OCI-LY7 (cell line): ENCODE measurements at regions not wholly inside any gene's neighbourhood (a gene's known extent, or its start where the extent isn't known, plus 50 kb on each side); places are given as distances from the start of the nearest gene placed in this dataset.

Source experiments
- BruUV-seq: library from RNA; stranded (reverse); fragments of 400-500 nt; replicated peaks from 2 replicates; lab custom pipeline; 2021; lab: Mats Ljungman, UMichigan
- CTCF ChIA-PET: fragments of 300-600 bp; sonication (Branson Sonifier 250); formaldehyde crosslinking; loops from one replicate; lab custom pipeline; 2022; ENCODE audit warnings: antibody characterized with exemption; ENCODE audit not compliant: unreplicated experiment; lab: Charles Lee
- POLR2A ChIA-PET: fragments of 300-600 bp; sonication (Branson Sonifier 250); formaldehyde crosslinking; loops from one replicate; lab custom pipeline; 2022; ENCODE audit warnings: antibody characterized with exemption; lab: Charles Lee
- DNase-seq: peaks from one replicate; pipeline ENCODE4 v3.0.0-alpha.2; 2015; ENCODE audit warnings: low spot score
- H2AFZ ChIP-seq: fragments of 200-600 bp; sonication (generic), shearing (Covaris generic); 2 replicates; pipeline ENCODE4 v1.6.1; 2014; ENCODE audit warnings: mild to moderate bottlenecking, antibody characterized with exemption, low read length, moderate library complexity
- H3K27ac ChIP-seq: fragments of 200-600 bp; sonication (generic); 2 replicates; pipeline ENCODE4 v1.5.1; 2014; ENCODE audit warnings: mixed run types, low read depth, mild to moderate bottlenecking, moderate library complexity, low read length, inconsistent platforms; ENCODE audit not compliant: poor library complexity, severe bottlenecking
- H3K36me3 ChIP-seq: fragments of 200-600 bp; sonication (generic); 2 replicates; pipeline ENCODE4 v1.6.1; 2014; ENCODE audit warnings: mild to moderate bottlenecking, antibody characterized with exemption, low read length, moderate library complexity, mixed read lengths; ENCODE audit not compliant: insufficient read depth
- H3K4me1 ChIP-seq: fragments of 200-600 bp; sonication (generic); 2 replicates; pipeline ENCODE4 v1.5.1; 2014; ENCODE audit warnings: mild to moderate bottlenecking, low read length; ENCODE audit not compliant: insufficient read depth, poor library complexity, severe bottlenecking
- H3K4me2 ChIP-seq: fragments of 200-600 bp; sonication (generic); 2 replicates; pipeline ENCODE4 v1.6.1; 2014; ENCODE audit warnings: mild to moderate bottlenecking, low read length
- H3K4me3 ChIP-seq: fragments of 200-600 bp; sonication (generic); 2 replicates; pipeline ENCODE4 v1.5.1; 2014; ENCODE audit warnings: mild to moderate bottlenecking, low read depth, low read length; ENCODE audit not compliant: poor library complexity, severe bottlenecking
- H3K79me2 ChIP-seq: fragments of 200-600 bp; sonication (generic); 2 replicates; pipeline ENCODE4 v1.6.1; 2016; ENCODE audit warnings: low read depth, mild to moderate bottlenecking, low read length, moderate library complexity, mixed read lengths; ENCODE audit not compliant: insufficient read depth
- H3K9me2 ChIP-seq: fragments of 200-600 bp; sonication (generic); 2 replicates; pipeline ENCODE4 v1.6.1; 2016; ENCODE audit warnings: mild to moderate bottlenecking, low read length, mixed read lengths; ENCODE audit not compliant: insufficient read depth
- H3K9me3 ChIP-seq: fragments of 200-600 bp; sonication (generic); 2 replicates; pipeline ENCODE4 v1.6.1; 2014; ENCODE audit warnings: mild to moderate bottlenecking, mixed run types, low read length, mixed read lengths
- H4K20me1 ChIP-seq: fragments of 200-600 bp; sonication (generic); 2 replicates; pipeline ENCODE4 v1.6.1; 2014; ENCODE audit warnings: mild to moderate bottlenecking, antibody characterized with exemption, low read length, moderate library complexity, mixed read lengths; ENCODE audit not compliant: insufficient read depth
- EZH2phosphoT487 ChIP-seq: fragments of 200-600 bp; sonication (generic); IDR thresholded peaks from 2 replicates; pipeline ENCODE4 v1.6.1; 2018; ENCODE audit warnings: low read depth, borderline replicate concordance, mild to moderate bottlenecking, mixed run types, antibody characterized with exemption, low read length, moderate library complexity, mixed read lengths
- intact Hi-C: fragments of 100-400 bp; cut with micrococcal nuclease; formaldehyde crosslinking; loops from one replicate; pipeline ENCODE4 v1.10.0; 2022; ENCODE audit not compliant: unreplicated experiment
- TF ChIP-seq, protein P1 (sequence below): fragments of 200-600 bp; sonication (generic); conservative IDR thresholded peaks from 2 replicates; pipeline ENCODE4 v1.5.1; 2014; ENCODE audit warnings: mild to moderate bottlenecking, antibody characterized with exemption, low read length, moderate library complexity, mixed read lengths

DNA sequence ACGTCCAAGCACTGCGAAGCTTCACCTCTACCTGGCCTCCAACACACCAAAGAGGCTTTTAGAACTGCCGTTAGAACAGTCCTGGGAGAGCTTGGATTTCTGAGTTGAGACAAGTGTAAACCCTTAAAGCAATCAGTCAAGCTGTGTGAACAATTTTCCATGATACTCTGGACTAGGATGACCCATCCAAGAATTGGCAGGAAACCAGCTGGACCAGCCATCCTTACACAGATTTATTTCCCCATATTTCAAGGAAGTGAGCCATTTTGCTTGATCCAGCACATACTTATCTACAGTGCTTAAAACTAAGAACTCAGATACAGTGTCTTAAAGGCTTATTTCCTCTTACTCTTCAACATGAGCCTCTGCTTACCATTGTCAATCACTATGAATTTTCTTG is 340.7 kb upstream of the HS3ST1 start:
- no peak overlapping the region for H2AFZ ChIP-seq
- H3K9me2 ChIP-seq, result no peaks in the 10 kb centered on the region
- H3K4me2 ChIP-seq, result no peak overlapping the region
- H3K36me3 ChIP-seq, result no peaks in the 10 kb centered on the region
- H3K27ac ChIP-seq, result no peak overlapping the region
- no peaks in the 10 kb centered on the region for H4K20me1 ChIP-seq
- DNase-seq, result no peak
- ChIA-PET CTCF (no interaction called here), POLR2A (no interaction called here)
- TF ChIP-seq EZH2phosphoT487, result no peak
- TF ChIP-seq, protein P1, sequence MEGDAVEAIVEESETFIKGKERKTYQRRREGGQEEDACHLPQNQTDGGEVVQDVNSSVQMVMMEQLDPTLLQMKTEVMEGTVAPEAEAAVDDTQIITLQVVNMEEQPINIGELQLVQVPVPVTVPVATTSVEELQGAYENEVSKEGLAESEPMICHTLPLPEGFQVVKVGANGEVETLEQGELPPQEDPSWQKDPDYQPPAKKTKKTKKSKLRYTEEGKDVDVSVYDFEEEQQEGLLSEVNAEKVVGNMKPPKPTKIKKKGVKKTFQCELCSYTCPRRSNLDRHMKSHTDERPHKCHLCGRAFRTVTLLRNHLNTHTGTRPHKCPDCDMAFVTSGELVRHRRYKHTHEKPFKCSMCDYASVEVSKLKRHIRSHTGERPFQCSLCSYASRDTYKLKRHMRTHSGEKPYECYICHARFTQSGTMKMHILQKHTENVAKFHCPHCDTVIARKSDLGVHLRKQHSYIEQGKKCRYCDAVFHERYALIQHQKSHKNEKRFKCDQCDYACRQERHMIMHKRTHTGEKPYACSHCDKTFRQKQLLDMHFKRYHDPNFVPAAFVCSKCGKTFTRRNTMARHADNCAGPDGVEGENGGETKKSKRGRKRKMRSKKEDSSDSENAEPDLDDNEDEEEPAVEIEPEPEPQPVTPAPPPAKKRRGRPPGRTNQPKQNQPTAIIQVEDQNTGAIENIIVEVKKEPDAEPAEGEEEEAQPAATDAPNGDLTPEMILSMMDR, result no peak
- H3K4me3 ChIP-seq, result no peak overlapping the region
- H3K79me2 ChIP-seq, result no peaks in the 10 kb centered on the region
- intact Hi-C loops, result loop anchor here (5.0 kb wide), 1 partner anchor 863 kb away; no protein-coding TSS in a partner anchor
- H3K4me1 ChIP-seq, result no peaks in the 10 kb centered on the region
- no peaks in the 10 kb centered on the region for H3K9me3 ChIP-seq
- no TSS peak for BruUV-seq

DNA sequence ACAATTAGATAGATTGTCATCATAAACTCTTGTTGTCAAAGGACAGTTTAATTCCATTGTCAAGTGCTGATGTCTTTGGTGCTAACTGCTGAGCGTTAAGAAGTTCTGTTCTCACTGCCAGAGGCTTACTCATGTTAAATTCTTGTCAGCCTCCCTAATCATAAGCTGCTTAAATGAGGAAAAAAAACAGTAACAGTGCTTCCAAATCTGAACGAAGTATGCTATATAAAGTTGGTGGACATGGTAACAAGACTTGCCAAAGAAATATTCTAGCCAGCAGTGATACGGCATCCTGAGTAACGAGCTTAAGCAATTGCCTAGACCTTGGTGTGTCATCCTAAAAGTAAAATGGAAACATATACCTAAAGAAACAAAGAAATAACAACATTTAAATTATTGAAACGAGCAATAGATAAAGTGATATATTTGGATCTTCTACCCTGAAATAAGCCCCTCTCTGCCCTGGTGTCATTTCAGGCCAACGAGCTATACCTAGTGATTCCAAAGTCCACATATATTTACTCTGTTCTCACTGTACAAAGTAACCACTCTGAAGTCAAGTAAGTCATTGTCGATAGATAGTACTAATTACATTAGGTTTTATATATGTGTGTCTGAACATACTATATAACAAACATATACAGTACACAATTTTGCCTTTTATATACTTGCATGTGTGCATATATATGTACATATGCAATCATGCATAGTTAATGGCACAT is 339.7 kb upstream of the HS3ST1 start:
- H3K4me2 ChIP-seq, result no peak overlapping the region
- BruUV-seq, result no TSS peak
- CTCF ChIA-PET, result no interaction called here
- H3K4me3 ChIP-seq, result no peak overlapping the region
- no peaks in the 10 kb centered on the region for H3K9me2 ChIP-seq
- DNase-seq, result no peak
- H3K27ac ChIP-seq, result no peak overlapping the region
- no peaks in the 10 kb centered on the region for H3K79me2 ChIP-seq
- no peak overlapping the region for H2AFZ ChIP-seq
- intact Hi-C loops, result loop anchor here (5.0 kb wide), 1 partner anchor 864 kb away; no protein-coding TSS in a partner anchor
- no peaks in the 10 kb centered on the region for H3K4me1 ChIP-seq
- no peaks in the 10 kb centered on the region for H3K36me3 ChIP-seq
- no peaks in the 10 kb centered on the region for H4K20me1 ChIP-seq
- no peaks in the 10 kb centered on the region for H3K9me3 ChIP-seq
- TF ChIP-seq EZH2phosphoT487, result no peak
- POLR2A ChIA-PET, result interaction anchor here (0.5 to 0.6 kb wide), 2 partner anchors 10 to 256 kb away, joined by 3 to 4 read pairs; no protein-coding TSS in a partner anchor

DNA sequence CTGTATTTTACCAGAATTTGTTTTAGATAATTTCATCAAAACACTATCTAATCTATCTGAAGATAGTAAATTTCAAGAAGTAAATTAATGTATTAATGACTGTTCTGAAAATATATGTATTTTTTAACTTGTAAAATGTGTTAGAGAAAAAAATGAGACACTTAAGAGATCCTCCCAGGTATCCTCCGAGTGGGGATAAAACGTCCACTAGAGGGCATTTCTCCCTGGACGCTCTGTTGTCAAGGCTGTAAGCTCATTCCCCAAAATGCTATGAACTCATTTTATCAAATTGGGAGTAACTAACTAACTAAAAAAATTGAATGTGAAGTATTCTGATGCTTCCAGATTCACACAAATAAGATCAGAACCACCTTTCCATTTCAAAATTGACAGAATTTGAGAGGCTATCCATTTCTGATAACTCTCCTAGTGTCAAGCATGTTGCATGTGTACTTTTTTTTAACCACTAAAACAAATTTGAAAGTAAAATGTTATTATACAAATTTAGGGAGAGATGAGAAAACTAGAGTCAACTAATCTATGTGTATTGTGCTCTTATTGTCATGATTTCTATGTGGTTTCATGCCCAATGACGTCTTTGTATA is 337.3 kb upstream of the HS3ST1 start:
- no TSS peak for BruUV-seq
- Histone ChIP-seq H3K9me2 (no peaks in the 10 kb centered on the region), H3K4me2 (no peak overlapping the region), H3K79me2 (no peaks in the 10 kb centered on the region), H2AFZ (no peak overlapping the region), H3K4me1 (no peaks in the 10 kb centered on the region), H3K9me3 (no peaks in the 10 kb centered on the region), H3K4me3 (no peak overlapping the region), H4K20me1 (no peaks in the 10 kb centered on the region), H3K27ac (no peak overlapping the region), H3K36me3 (no peaks in the 10 kb centered on the region)
- intact Hi-C loops, result loop anchor here (5.0 kb wide), 1 partner anchor 866 kb away; no protein-coding TSS in a partner anchor
- ChIA-PET POLR2A (no interaction called here), CTCF (no interaction called here)
- peak; percentile 22 for DNase-seq
- TF ChIP-seq, protein P1, result peak; percentile 80
- TF ChIP-seq EZH2phosphoT487, result no peak
